B cell (primary cell): ENCODE measurements at regions not wholly inside any gene's neighbourhood (a gene's known extent, or its start where the extent isn't known, plus 50 kb on each side); places are given as distances from the start of the nearest gene placed in this dataset.

Experiments
- ATAC-seq: fragments of 200-7000 bp; cut with Tn5 transposase; one replicate; pipeline ENCODE4 v1.10.0; 2021; ENCODE audit warnings: low read depth, mild to moderate bottlenecking, moderate number of reproducible peaks, moderate library complexity
- CTCF ChIA-PET: fragments of 350-600 bp; sonication (Branson Sonifier 250); formaldehyde crosslinking; loops from one replicate; lab custom pipeline; 2021; ENCODE audit warnings: antibody characterized with exemption, inconsistent platforms; lab: Charles Lee
- POLR2A ChIA-PET: fragments of 350-600 bp; sonication (Branson Sonifier 250); formaldehyde crosslinking; loops from one replicate; lab custom pipeline; 2021; ENCODE audit warnings: antibody characterized with exemption; lab: Charles Lee
- DNase-seq: peaks from one replicate; pipeline ENCODE4 v3.0.0; 2013
- H2AFZ ChIP-seq: 2 replicates; pipeline ENCODE4 v1.6.1; 2012; ENCODE audit warnings: mild to moderate bottlenecking, low read depth, low read length; ENCODE audit not compliant: insufficient read depth, poor library complexity, severe bottlenecking
- H3K27ac ChIP-seq, 2 donors: 1 replicate in 1 of 2; 2 replicates in 1 of 2; pipeline ENCODE4 v1.5.1; 2012 to 2013; ENCODE audit warnings: low read length in 2 of 2, mild to moderate bottlenecking in 2 of 2, moderate library complexity in 1 of 2
- H3K27me3 ChIP-seq, 4 experiments: fragments of 200-600 bp in 1 of 4; sonication (generic) in 1 of 4; replicated peaks in 1 of 4; 1 replicate in 2 of 4; 2 replicates in 2 of 4; pipeline versions ENCODE4 v1.6.1 to v1.7.0; 2013 to 2016; ENCODE audit warnings: low read length in 3 of 4, mild to moderate bottlenecking in 2 of 4, mixed read lengths in 1 of 4, moderate library complexity in 1 of 4; ENCODE audit not compliant: insufficient read depth in 4 of 4, control insufficient read depth in 3 of 4; ENCODE audit errors: control extremely low read depth in 1 of 4
- H3K36me3 ChIP-seq, 2 experiments: replicated peaks in 1 of 2; 1 replicate in 1 of 2; 2 replicates in 1 of 2; pipeline versions ENCODE4 v1.6.1 to v1.7.1; 2013; ENCODE audit warnings: low read length in 1 of 2; ENCODE audit not compliant: insufficient read depth in 2 of 2, control insufficient read depth in 1 of 2; ENCODE audit errors: control extremely low read depth in 1 of 2, extremely low read depth in 1 of 2
- H3K4me1 ChIP-seq, 2 donors: fragments of 200-600 bp in 1 of 2; sonication (generic) in 1 of 2; 1 replicate in 1 of 2; 2 replicates in 1 of 2; pipeline versions ENCODE4 v1.5.1 to v1.6.1; 2013 to 2017; ENCODE audit warnings: low read length in 2 of 2; ENCODE audit not compliant: control insufficient read depth in 2 of 2, insufficient read depth in 2 of 2
- H3K4me2 ChIP-seq: replicated peaks from 2 replicates; pipeline ENCODE3; 2012; ENCODE audit warnings: mild to moderate bottlenecking, low read depth, low read length; ENCODE audit not compliant: poor library complexity, severe bottlenecking
- H3K4me3 ChIP-seq, 5 experiments: fragments of 200-600 bp in 1 of 5; sonication (generic) in 1 of 5; 1 replicate in 3 of 5; 2 replicates in 2 of 5; pipeline versions ENCODE4 v1.5.1 to v1.7.0; 2011 to 2016; ENCODE audit warnings: low read length in 4 of 5, mild to moderate bottlenecking in 4 of 5, low read depth in 2 of 5, control low read depth in 1 of 5, moderate library complexity in 1 of 5; ENCODE audit not compliant: insufficient read depth in 1 of 5; ENCODE audit errors: control extremely low read depth in 1 of 5, extremely low read depth in 1 of 5
- H3K79me2 ChIP-seq: fragments of 200-600 bp; sonication (generic); one replicate; pipeline ENCODE4 v1.6.0; 2016; ENCODE audit warnings: low read length; ENCODE audit not compliant: control insufficient read depth, insufficient read depth
- H3K9ac ChIP-seq: fragments of 200-600 bp; sonication (generic); 2 replicates; pipeline ENCODE4 v1.6.1; 2017; ENCODE audit warnings: mild to moderate bottlenecking, low read length, moderate library complexity
- H3K9me3 ChIP-seq, 3 donors: one replicate each; pipeline versions ENCODE4 v1.6.1 to v1.7.1; 2013; ENCODE audit warnings: low read length in 2 of 3; ENCODE audit not compliant: control insufficient read depth in 2 of 3, insufficient read depth in 1 of 3; ENCODE audit errors: control extremely low read depth in 1 of 3
- H4K20me1 ChIP-seq: 2 replicates; pipeline ENCODE4 v1.6.0; 2012; ENCODE audit warnings: mild to moderate bottlenecking, low read length; ENCODE audit not compliant: insufficient read depth, control insufficient read depth, poor library complexity, severe bottlenecking
- H3K27ac Mint-ChIP-seq: one replicate; pipeline ENCODE4 v1.8.0; 2021; ENCODE audit warnings: mixed read lengths
- H3K27me3 Mint-ChIP-seq: one replicate; pipeline ENCODE4 v1.8.0; 2021; ENCODE audit warnings: mixed read lengths
- H3K4me1 Mint-ChIP-seq: one replicate; pipeline ENCODE4 v1.8.0; 2021; ENCODE audit warnings: mixed read lengths
- H3K4me3 Mint-ChIP-seq: one replicate; pipeline ENCODE4 v1.8.0; 2021; ENCODE audit warnings: mixed read lengths
- H3K9me3 Mint-ChIP-seq: one replicate; pipeline ENCODE4 v1.8.0; 2022; ENCODE audit warnings: mixed read lengths; ENCODE audit not compliant: insufficient read depth
- CTCF ChIP-seq: fragments of 200-600 bp; IDR thresholded peaks from one replicate; pipeline ENCODE4 v1.8.0; 2022; ENCODE audit warnings: antibody characterized with exemption, mild to moderate bottlenecking
- EZH2 ChIP-seq: IDR thresholded peaks from 2 replicates; pipeline ENCODE4 v1.6.1; 2012; ENCODE audit warnings: borderline replicate concordance, low read depth, mild to moderate bottlenecking, moderate library complexity, low read length; ENCODE audit not compliant: insufficient read depth, poor library complexity, severe bottlenecking
- WGBS: methylation state at CpG from one replicate; pipeline ENCODE4 v1.1.5; 2013; ENCODE audit warnings: missing lambda C conversion rate; ENCODE audit not compliant: insufficient coverage; 5-methylcytosine and 5-hydroxymethylcytosine counted together
- intact Hi-C: fragments of 100-400 bp; cut with micrococcal nuclease; formaldehyde crosslinking; loops from one replicate; pipeline ENCODE4 v1.10.0; 2022

GRCh38 chr3:113079218-113079961 lies 88.6 kb downstream of the GTPBP8 start:
- DNase-seq (no peak), ATAC-seq (no peak)
- Mint-ChIP-seq H3K4me3 (peak overlapping the region; percentile 26), H3K4me1 (peaks cover 8% of the 10 kb centered on the region), H3K27ac (no peak overlapping the region), H3K27me3 (no peaks in the 10 kb centered on the region), H3K9me3 (no peaks in the 10 kb centered on the region)
- Histone ChIP-seq H3K9ac (peak overlapping the region; percentile 38), H3K4me1 (no peaks in the 10 kb centered on the region), H3K4me3 (peak overlapping the region in 1 of 5 experiments; percentile 12), H4K20me1 (no peaks in the 10 kb centered on the region), H3K27ac (no peak overlapping the region), H2AFZ (no peak overlapping the region), H3K27me3 (no peaks in the 10 kb centered on the region), H3K36me3 (no peaks in the 10 kb centered on the region), H3K9me3 (no peaks in the 10 kb centered on the region), H3K79me2 (no peaks in the 10 kb centered on the region), H3K4me2 (peak overlapping the region; percentile 27)
- TF ChIP-seq CTCF, result no peak
- TF ChIP-seq EZH2, result no peak
- intact Hi-C loops, result no loop called here
- CTCF ChIA-PET, result interaction anchor here (1.5 kb wide), 1 partner anchor 209 kb away, joined by 5 read pairs; no protein-coding TSS in a partner anchor
- WGBS, result 83% methylated on average over 7 of the region's 10 CpGs
- POLR2A ChIA-PET, result no interaction called here

DNA sequence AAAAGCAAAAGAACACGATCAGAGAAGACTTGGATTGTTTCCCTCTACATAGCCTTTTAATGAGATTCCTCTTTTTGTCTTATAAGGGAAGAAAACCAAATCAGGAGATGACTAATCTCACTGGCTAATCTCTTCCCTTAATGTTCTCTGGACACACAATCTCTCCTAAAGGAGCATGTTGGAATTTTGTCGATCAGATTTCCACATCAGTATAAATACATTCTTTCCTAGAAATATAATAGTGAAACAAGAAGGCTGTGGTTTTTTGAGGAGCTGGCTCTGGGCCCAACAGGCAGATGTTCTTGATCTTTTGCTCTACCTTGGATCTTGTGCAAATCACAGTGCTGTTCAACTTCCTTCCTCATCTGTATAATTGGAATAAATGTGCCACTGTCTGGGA lies 94.0 kb downstream of the GTPBP8 start:
- Histone ChIP-seq H2AFZ (no peak overlapping the region), H3K4me1 (no peaks in the 10 kb centered on the region), H3K4me2 (no peak overlapping the region), H3K9me3 (no peaks in the 10 kb centered on the region), H3K36me3 (no peaks in the 10 kb centered on the region), H3K27ac (no peak overlapping the region), H3K4me3 (no peak overlapping the region), H4K20me1 (no peaks in the 10 kb centered on the region), H3K79me2 (no peaks in the 10 kb centered on the region), H3K9ac (no peak overlapping the region), H3K27me3 (no peaks in the 10 kb centered on the region)
- Mint-ChIP-seq H3K4me1 (peaks cover 4% of the 10 kb centered on the region), H3K9me3 (no peaks in the 10 kb centered on the region), H3K27ac (no peak overlapping the region), H3K27me3 (no peaks in the 10 kb centered on the region), H3K4me3 (no peak overlapping the region)
- DNase-seq (no peak), ATAC-seq (no peak)
- CTCF ChIA-PET, result no interaction called here
- no CpG with 5 or more reads among the region's 2 CpGs for WGBS
- POLR2A ChIA-PET, result no interaction called here
- TF ChIP-seq EZH2, result no peak
- no peak for TF ChIP-seq CTCF
- intact Hi-C loops, result no loop called here
